ENCODE measurements at regions not wholly inside any gene's neighbourhood (a gene's known extent, or its start where the extent isn't known, plus 50 kb on each side); places are given as distances from the start of the nearest gene placed in this dataset.

- TF ChIP-seq CTCF (IDR thresholded peaks at IDR 0.05; ENCODE audit: low read length) (no peak), EZH2 (IDR thresholded peaks at IDR 0.05; ENCODE audit: borderline replicate concordance, low read length) (no peak)
Observed at GRCh38 chr11:25527841-25528240, 804.1 kb upstream of the ANO3 start.
